T-cell (primary cell): ENCODE measurements at regions not wholly inside any gene's neighbourhood (a gene's known extent, or its start where the extent isn't known, plus 50 kb on each side); places are given as distances from the start of the nearest gene placed in this dataset.

ENCODE experiments used
- ATAC-seq, 4 experiments: fragments of 200-7000 bp in 3 of 4; fragments of 150-1000 bp in 1 of 4; cut with Tn5 transposase; replicated peaks in 1 of 4; 1 replicate in 3 of 4; 2 replicates in 1 of 4; pipeline ENCODE4 v1.10.0; 2021; ENCODE audit warnings: moderate library complexity in 3 of 4, mild to moderate bottlenecking in 2 of 4, moderate number of reproducible peaks in 1 of 4
- CTCF ChIA-PET, 2 donors: fragments of 300-600 bp; sonication (Branson Sonifier 250); formaldehyde crosslinking; loops; one replicate each; lab custom pipeline; 2022; ENCODE audit warnings: antibody characterized with exemption in 2 of 2; lab: Charles Lee
- POLR2A ChIA-PET, 2 donors: fragments of 300-600 bp; sonication (Branson Sonifier 250); formaldehyde crosslinking; loops; one replicate each; lab custom pipeline; 2022; ENCODE audit warnings: antibody characterized with exemption in 2 of 2; lab: Charles Lee
- DNase-seq, 35 experiments: peaks; one replicate each; pipeline versions ENCODE4 v3.0.0 to v3.0.0-alpha.2; 2013 to 2023
- H3K27ac ChIP-seq: one replicate; pipeline ENCODE4 v1.5.1; 2013; ENCODE audit warnings: low read length
- H3K27me3 ChIP-seq, 2 experiments: replicated peaks in 1 of 2; 1 replicate in 1 of 2; 2 replicates in 1 of 2; pipeline versions ENCODE4 v1.6.1 to v1.7.0; 2013; ENCODE audit warnings: low read length in 1 of 2, mixed read lengths in 1 of 2; ENCODE audit not compliant: control insufficient read depth in 2 of 2, insufficient read depth in 2 of 2; ENCODE audit errors: extremely low read depth in 1 of 2
- H3K36me3 ChIP-seq, 2 donors: 1 replicate in 1 of 2; 2 replicates in 1 of 2; pipeline versions ENCODE4 v1.6.1 to v1.7.0; 2013; ENCODE audit warnings: low read length in 1 of 2; ENCODE audit not compliant: control insufficient read depth in 2 of 2, insufficient read depth in 1 of 2; ENCODE audit errors: extremely low read depth in 1 of 2
- H3K4me1 ChIP-seq, 2 experiments: 1 replicate in 1 of 2; 2 replicates in 1 of 2; pipeline versions ENCODE4 v1.6.1 to v1.7.0; 2013; ENCODE audit warnings: low read length in 2 of 2, mixed read lengths in 1 of 2; ENCODE audit not compliant: insufficient read depth in 2 of 2, control insufficient read depth in 1 of 2; ENCODE audit errors: extremely low read depth in 1 of 2
- H3K4me3 ChIP-seq, 2 donors: 1 replicate in 1 of 2; 2 replicates in 1 of 2; pipeline versions ENCODE4 v1.5.1 to v1.7.0; 2013; ENCODE audit warnings: mild to moderate bottlenecking in 2 of 2, low read length in 1 of 2, moderate library complexity in 1 of 2; ENCODE audit not compliant: control insufficient read depth in 1 of 2; ENCODE audit errors: extremely low read depth in 1 of 2
- H3K9me3 ChIP-seq: 2 replicates; pipeline ENCODE4 v1.7.0; 2013
- H3K27ac Mint-ChIP-seq, 2 donors: one replicate each; pipeline ENCODE4 v1.8.0; 2020 to 2021; ENCODE audit warnings: mild to moderate bottlenecking in 2 of 2, mixed read lengths in 2 of 2
- H3K27me3 Mint-ChIP-seq, 2 donors: one replicate each; pipeline ENCODE4 v1.8.0; 2021 to 2022; ENCODE audit warnings: mixed read lengths in 2 of 2
- H3K36me3 Mint-ChIP-seq: one replicate; pipeline ENCODE4 v1.8.0; 2021; ENCODE audit warnings: mixed read lengths
- H3K4me1 Mint-ChIP-seq, 3 donors: one replicate each; pipeline ENCODE4 v1.8.0; 2020 to 2022; ENCODE audit warnings: mixed read lengths in 3 of 3, mild to moderate bottlenecking in 1 of 3
- H3K4me3 Mint-ChIP-seq, 3 donors: one replicate each; pipeline ENCODE4 v1.8.0; 2020 to 2022; ENCODE audit warnings: mild to moderate bottlenecking in 3 of 3, mixed read lengths in 3 of 3, moderate library complexity in 3 of 3
- H3K9me3 Mint-ChIP-seq, 3 donors: one replicate each; pipeline ENCODE4 v1.8.0; 2020 to 2022; ENCODE audit warnings: mixed read lengths in 3 of 3
- WGBS: methylation state at CpG from one replicate; pipeline ENCODE4 v1.1.5; 2013; ENCODE audit warnings: missing lambda C conversion rate; ENCODE audit not compliant: insufficient coverage; 5-methylcytosine and 5-hydroxymethylcytosine counted together

- H3K36me3 ChIP-seq = no peaks in the 10 kb centered on the region
- ATAC-seq (no peak), DNase-seq (no peak)
- H3K27me3 ChIP-seq = no peaks in the 10 kb centered on the region
- ChIA-PET POLR2A (no interaction called here), CTCF (no interaction called here)
- peaks cover 0 to 2% (median 0%) of the 10 kb centered on the region in 3 donors for H3K9me3 Mint-ChIP-seq
- H3K9me3 ChIP-seq = no peaks in the 10 kb centered on the region
- WGBS = no CpG with 5 or more reads among the region's 1 CpG
- no peak overlapping the region for H3K4me3 Mint-ChIP-seq
- no peak overlapping the region for H3K4me3 ChIP-seq
- H3K36me3 Mint-ChIP-seq = no peaks in the 10 kb centered on the region
- no peaks in the 10 kb centered on the region for H3K4me1 ChIP-seq
- H3K27ac Mint-ChIP-seq = no peak overlapping the region
- no peaks in the 10 kb centered on the region for H3K4me1 Mint-ChIP-seq
- H3K27ac ChIP-seq = no peak overlapping the region
- no peaks in the 10 kb centered on the region for H3K27me3 Mint-ChIP-seq
Measured at GRCh38 chr5:89083791-89084190, 200.8 kb upstream of the MEF2C start.

DNA sequence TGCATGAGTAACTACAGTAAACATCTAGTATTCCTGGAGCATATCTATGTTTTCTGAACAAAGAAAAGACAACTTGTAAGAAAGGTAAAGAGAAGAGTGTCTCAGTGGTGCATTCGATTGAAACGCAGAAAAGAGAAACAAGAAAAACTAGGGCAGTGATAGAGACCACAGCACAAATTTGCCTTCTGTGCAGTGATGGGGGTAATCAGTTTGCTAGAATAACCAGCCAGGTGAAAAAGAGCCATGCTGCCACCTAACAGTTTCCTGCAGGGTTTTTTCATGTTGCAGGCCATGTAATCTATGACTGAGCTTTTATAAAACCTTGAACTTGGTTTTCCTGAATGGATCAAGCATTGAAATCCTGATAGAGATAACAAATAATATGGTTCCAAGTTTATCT is 198.4 kb upstream of the MEF2C start:
- H3K9me3 ChIP-seq = no peaks in the 10 kb centered on the region
- peaks cover 0 to 2% (median 0%) of the 10 kb centered on the region in 3 donors for H3K9me3 Mint-ChIP-seq
- H3K27me3 ChIP-seq = no peaks in the 10 kb centered on the region
- no peak for ATAC-seq
- H3K4me3 ChIP-seq = no peak overlapping the region
- no peaks in the 10 kb centered on the region for H3K4me1 ChIP-seq
- WGBS = 100% methylated on average over 2 of the region's 2 CpGs
- H3K36me3 Mint-ChIP-seq = no peaks in the 10 kb centered on the region
- H3K27ac ChIP-seq = no peak overlapping the region
- POLR2A ChIA-PET = no interaction called here
- H3K27ac Mint-ChIP-seq = no peak overlapping the region
- CTCF ChIA-PET = no interaction called here
- H3K27me3 Mint-ChIP-seq = no peaks in the 10 kb centered on the region
- H3K4me3 Mint-ChIP-seq = no peak overlapping the region
- H3K4me1 Mint-ChIP-seq = no peaks in the 10 kb centered on the region
- H3K36me3 ChIP-seq = no peaks in the 10 kb centered on the region
- DNase-seq = no peak

- Histone ChIP-seq H3K4me1 (no peaks in the 10 kb centered on the region), H3K4me3 (no peak overlapping the region), H3K36me3 (no peaks in the 10 kb centered on the region), H3K9me3 (no peaks in the 10 kb centered on the region), H3K27ac (no peak overlapping the region), H3K27me3 (no peaks in the 10 kb centered on the region)
- no peak overlapping the region for H3K27ac Mint-ChIP-seq
- no peaks in the 10 kb centered on the region for H3K27me3 Mint-ChIP-seq
- no peak overlapping the region for H3K4me3 Mint-ChIP-seq
- 71% methylated on average over 1 of the region's 5 CpGs for WGBS
- ATAC-seq = no peak
- DNase-seq = no peak
- POLR2A ChIA-PET = no interaction called here
- H3K9me3 Mint-ChIP-seq = peaks cover 0 to 2% (median 0%) of the 10 kb centered on the region in 3 donors
- no peaks in the 10 kb centered on the region for H3K36me3 Mint-ChIP-seq
- CTCF ChIA-PET = no interaction called here
- no peaks in the 10 kb centered on the region for H3K4me1 Mint-ChIP-seq
Measured at GRCh38 chr5:89080467-89081116, 197.6 kb upstream of the MEF2C start.

DNA sequence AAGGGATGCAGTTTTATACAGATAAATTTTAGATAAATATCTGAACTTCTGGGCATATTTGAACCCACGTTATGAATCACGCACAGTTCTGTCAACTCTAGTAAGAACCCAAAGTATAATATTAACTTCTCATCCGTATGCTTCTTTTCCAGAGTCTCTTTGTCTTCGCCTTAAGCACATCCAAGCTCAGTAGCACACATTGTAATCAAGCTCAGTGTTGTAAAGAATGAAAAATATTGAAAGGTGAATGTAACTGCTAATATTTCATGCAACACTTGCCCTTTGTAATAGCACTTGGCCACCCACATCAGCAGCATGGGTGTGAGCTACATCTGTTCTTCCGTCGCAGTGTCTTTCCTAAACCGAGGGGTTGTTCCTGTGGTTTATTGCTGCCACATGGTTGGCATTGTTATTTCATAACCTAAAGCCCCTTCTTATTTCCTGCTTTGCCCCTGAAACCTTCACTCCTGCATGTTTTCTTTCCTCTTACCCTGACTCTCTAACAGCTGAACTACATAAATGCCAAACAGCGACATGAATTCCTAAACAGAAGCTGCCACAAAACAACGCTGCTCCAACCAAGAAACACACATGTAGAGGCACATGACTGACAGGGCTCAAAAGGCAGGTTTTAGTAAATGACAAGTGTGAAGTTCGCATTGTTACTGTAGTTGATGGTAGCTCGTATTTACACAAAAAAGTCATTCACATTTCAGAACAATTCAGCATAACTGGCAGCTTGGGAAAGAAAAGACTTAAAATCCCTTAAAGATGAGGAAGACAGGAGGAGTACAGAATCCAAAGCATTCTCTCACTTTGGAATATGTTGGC is 190.1 kb upstream of the MEF2C start:
- Mint-ChIP-seq H3K27me3 (no peaks in the 10 kb centered on the region), H3K9me3 (no peaks in the 10 kb centered on the region), H3K36me3 (no peaks in the 10 kb centered on the region), H3K4me1 (no peaks in the 10 kb centered on the region), H3K27ac (no peak overlapping the region), H3K4me3 (no peak overlapping the region)
- H3K9me3 ChIP-seq = no peaks in the 10 kb centered on the region
- H3K27me3 ChIP-seq = no peaks in the 10 kb centered on the region
- no peak overlapping the region for H3K27ac ChIP-seq
- H3K4me1 ChIP-seq = no peaks in the 10 kb centered on the region
- CTCF ChIA-PET = no interaction called here
- DNase-seq (no peak), ATAC-seq (no peak)
- H3K36me3 ChIP-seq = no peaks in the 10 kb centered on the region
- 11% methylated on average over 3 of the region's 11 CpGs for WGBS
- H3K4me3 ChIP-seq = no peak overlapping the region
- POLR2A ChIA-PET = no interaction called here

- DNase-seq = no peak
- Histone ChIP-seq H3K27ac (no peak overlapping the region), H3K4me1 (no peaks in the 10 kb centered on the region), H3K4me3 (no peak overlapping the region), H3K27me3 (no peaks in the 10 kb centered on the region), H3K36me3 (no peaks in the 10 kb centered on the region), H3K9me3 (no peaks in the 10 kb centered on the region)
- CTCF ChIA-PET = no interaction called here
- WGBS = no CpG with 5 or more reads among the region's 1 CpG
- H3K27ac Mint-ChIP-seq = no peak overlapping the region
- no peak for ATAC-seq
- no peaks in the 10 kb centered on the region for H3K9me3 Mint-ChIP-seq
- no peaks in the 10 kb centered on the region for H3K36me3 Mint-ChIP-seq
- POLR2A ChIA-PET = no interaction called here
- no peaks in the 10 kb centered on the region for H3K4me1 Mint-ChIP-seq
- no peaks in the 10 kb centered on the region for H3K27me3 Mint-ChIP-seq
- no peak overlapping the region for H3K4me3 Mint-ChIP-seq
Measured at GRCh38 chr5:89071941-89072331, 189.0 kb upstream of the MEF2C start.

- Mint-ChIP-seq H3K27me3 (no peaks in the 10 kb centered on the region), H3K36me3 (no peaks in the 10 kb centered on the region), H3K4me3 (no peak overlapping the region), H3K4me1 (no peaks in the 10 kb centered on the region), H3K9me3 (no peaks in the 10 kb centered on the region), H3K27ac (no peak overlapping the region)
- Histone ChIP-seq H3K27me3 (no peaks in the 10 kb centered on the region), H3K4me3 (no peak overlapping the region), H3K27ac (no peak overlapping the region), H3K36me3 (no peaks in the 10 kb centered on the region), H3K9me3 (no peaks in the 10 kb centered on the region), H3K4me1 (no peaks in the 10 kb centered on the region)
- DNase-seq (no peak), ATAC-seq (no peak)
- ChIA-PET POLR2A (no interaction called here), CTCF (interaction anchor here in 1 of 2 donors (0.9 kb wide), 1 partner anchor 14 kb away, joined by 3 read pairs; no protein-coding TSS in a partner anchor)
- WGBS = no CpG with 5 or more reads among the region's 4 CpGs
Measured at GRCh38 chr5:89071101-89071940, 188.3 kb upstream of the MEF2C start.
